Effector memory CD8-positive, alpha-beta T cell (primary cell): ENCODE measurements at regions not wholly inside any gene's neighbourhood (a gene's known extent, or its start where the extent isn't known, plus 50 kb on each side); places are given as distances from the start of the nearest gene placed in this dataset.
A peak's percentile ranks its signal among the peaks of the same experiment; 100 is the strongest.
"Not testable (repeated sequence)": the region's sequence is repeated elsewhere in the genome, so short reads cannot be mapped to it uniquely, and the experiment has no call there.

Experiments used
- ATAC-seq: fragments of 150-1000 bp; cut with Tn5 transposase; replicated peaks from 2 replicates; pipeline ENCODE4 v1.10.0; 2021; ENCODE audit warnings: mild to moderate bottlenecking, moderate library complexity
- DNase-seq, 3 experiments: peaks; one replicate each; pipeline ENCODE4 v3.0.0; 2021
- H3K27ac Mint-ChIP-seq, 2 donors: one replicate each; pipeline ENCODE4 v1.8.0; 2022; ENCODE audit warnings: mild to moderate bottlenecking in 2 of 2, mixed read lengths in 2 of 2, moderate library complexity in 2 of 2
- H3K27me3 Mint-ChIP-seq, 2 donors: one replicate each; pipeline ENCODE4 v1.8.0; 2022; ENCODE audit warnings: mixed read lengths in 2 of 2
- H3K36me3 Mint-ChIP-seq: one replicate; pipeline ENCODE4 v1.8.0; 2022; ENCODE audit warnings: mild to moderate bottlenecking, moderate library complexity, mixed read lengths; ENCODE audit not compliant: insufficient read depth
- H3K4me1 Mint-ChIP-seq, 2 donors: one replicate each; pipeline ENCODE4 v1.8.0; 2022; ENCODE audit warnings: low read depth in 2 of 2, mixed read lengths in 2 of 2
- H3K4me3 Mint-ChIP-seq, 2 donors: one replicate each; pipeline ENCODE4 v1.8.0; 2022; ENCODE audit warnings: mild to moderate bottlenecking in 2 of 2, mixed read lengths in 2 of 2, moderate library complexity in 2 of 2
- H3K9me3 Mint-ChIP-seq, 2 donors: one replicate each; pipeline ENCODE4 v1.8.0; 2022; ENCODE audit warnings: mixed read lengths in 2 of 2

- Mint-ChIP-seq H3K4me3 (peak overlapping the region; percentile 17 to 52), H3K9me3 (no peaks in the 10 kb centered on the region), H3K27me3 (no peaks in the 10 kb centered on the region), H3K4me1 (peaks cover 56 to 77% of the 10 kb centered on the region in 2 donors), H3K36me3 (peaks cover 10% of the 10 kb centered on the region), H3K27ac (peak overlapping the region; percentile 77 to 78)
- no peak for DNase-seq
- no peak for ATAC-seq
These were observed 79.1 kb downstream of the UTRN start for GRCh38 chr6:144364208-144364720.

DNA sequence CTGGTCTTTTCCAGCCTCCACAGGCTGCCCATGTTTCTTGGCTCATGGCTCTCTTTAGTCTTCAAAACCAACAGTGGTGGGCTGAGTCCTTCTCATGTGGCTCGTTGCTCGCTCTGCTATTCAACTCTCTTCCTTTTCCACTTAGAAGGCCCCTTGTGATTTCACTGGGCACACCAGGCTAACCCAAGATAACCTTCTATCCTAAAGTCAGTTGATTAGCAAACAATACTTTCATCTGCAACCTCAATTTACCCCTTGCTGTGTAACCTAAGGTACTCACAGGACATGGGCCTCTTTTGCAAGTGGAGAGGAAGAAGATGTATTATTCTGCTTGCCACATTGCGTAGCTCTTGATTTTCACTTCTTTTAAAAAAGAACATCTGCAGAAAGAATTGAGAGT is 79.6 kb downstream of the UTRN start:
- H3K4me1 Mint-ChIP-seq: peaks cover 58 to 75% of the 10 kb centered on the region in 2 donors

GRCh38 chr6:144365271-144365670 is 80.1 kb downstream of the UTRN start:
- Mint-ChIP-seq H3K36me3 (peaks cover 10% of the 10 kb centered on the region), H3K9me3 (no peaks in the 10 kb centered on the region), H3K27me3 (no peaks in the 10 kb centered on the region), H3K4me3 (no peak overlapping the region), H3K4me1 (peaks cover 60 to 75% of the 10 kb centered on the region in 2 donors), H3K27ac (peak overlapping the region in 1 of 2 donors; percentile 46)
- ATAC-seq (no peak), DNase-seq (no peak)

More for the DNA sequence above, 79.6 kb downstream of the UTRN start:
- peak overlapping the region; percentile 17 to 52 for H3K4me3 Mint-ChIP-seq
- ATAC-seq (no peak), DNase-seq (no peak)
- H3K27me3 Mint-ChIP-seq: no peaks in the 10 kb centered on the region
- no peaks in the 10 kb centered on the region for H3K9me3 Mint-ChIP-seq
- peaks cover 10% of the 10 kb centered on the region for H3K36me3 Mint-ChIP-seq
- peak overlapping the region; percentile 77 to 78 for H3K27ac Mint-ChIP-seq

DNA sequence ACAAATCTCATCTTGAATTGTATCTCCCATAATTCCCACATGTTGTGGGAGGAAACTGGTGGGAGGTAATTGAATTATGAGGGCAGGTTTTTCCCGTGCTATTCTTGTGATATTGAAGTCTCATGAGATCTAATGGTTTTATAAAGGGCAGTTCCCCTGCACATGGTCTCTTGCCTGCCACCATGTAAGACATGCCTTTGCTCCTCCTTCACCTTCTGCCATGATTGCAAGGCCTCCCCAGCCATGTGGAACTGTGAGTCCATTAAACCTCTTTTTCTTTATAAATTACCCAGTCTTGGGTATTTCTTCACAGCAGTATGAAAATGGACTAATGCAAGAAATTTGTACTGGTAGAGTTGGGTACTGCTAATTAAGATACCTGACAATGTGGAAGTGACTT is 84.6 kb downstream of the UTRN start:
- Mint-ChIP-seq H3K4me1 (peaks cover 43 to 63% of the 10 kb centered on the region in 2 donors), H3K36me3 (peaks cover 11% of the 10 kb centered on the region), H3K27ac (peak overlapping the region; percentile 16 to 74)
- not testable (repeated sequence) for DNase-seq, H3K4me3 Mint-ChIP-seq, ATAC-seq, H3K9me3 Mint-ChIP-seq, H3K27me3 Mint-ChIP-seq

DNA sequence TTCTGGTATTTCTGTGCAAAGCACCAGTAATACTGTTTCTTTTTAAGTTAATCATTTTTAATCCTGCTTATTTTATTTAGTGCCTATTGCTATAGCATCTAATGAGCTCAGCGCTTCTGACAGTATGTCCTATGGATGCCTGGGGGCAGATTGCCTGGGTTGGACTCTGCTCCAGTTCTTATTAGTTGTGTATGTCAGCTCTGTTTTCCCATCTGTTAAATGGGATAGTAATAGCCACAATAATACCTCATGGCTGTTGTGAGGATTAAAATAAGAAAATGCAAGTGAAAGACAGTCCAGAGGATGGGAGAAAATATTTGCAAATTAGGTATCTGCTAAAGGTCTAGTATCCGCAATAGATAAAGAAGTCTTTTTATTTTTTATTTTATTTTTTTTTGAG is 87.0 kb downstream of the UTRN start:
- Mint-ChIP-seq H3K4me3 (no peak overlapping the region), H3K27ac (peak overlapping the region in 1 of 2 donors; percentile 36), H3K36me3 (peaks cover 11% of the 10 kb centered on the region), H3K27me3 (no peaks in the 10 kb centered on the region), H3K9me3 (no peaks in the 10 kb centered on the region), H3K4me1 (peaks cover 38 to 61% of the 10 kb centered on the region in 2 donors)
- no peak for DNase-seq
- no peak for ATAC-seq

DNA sequence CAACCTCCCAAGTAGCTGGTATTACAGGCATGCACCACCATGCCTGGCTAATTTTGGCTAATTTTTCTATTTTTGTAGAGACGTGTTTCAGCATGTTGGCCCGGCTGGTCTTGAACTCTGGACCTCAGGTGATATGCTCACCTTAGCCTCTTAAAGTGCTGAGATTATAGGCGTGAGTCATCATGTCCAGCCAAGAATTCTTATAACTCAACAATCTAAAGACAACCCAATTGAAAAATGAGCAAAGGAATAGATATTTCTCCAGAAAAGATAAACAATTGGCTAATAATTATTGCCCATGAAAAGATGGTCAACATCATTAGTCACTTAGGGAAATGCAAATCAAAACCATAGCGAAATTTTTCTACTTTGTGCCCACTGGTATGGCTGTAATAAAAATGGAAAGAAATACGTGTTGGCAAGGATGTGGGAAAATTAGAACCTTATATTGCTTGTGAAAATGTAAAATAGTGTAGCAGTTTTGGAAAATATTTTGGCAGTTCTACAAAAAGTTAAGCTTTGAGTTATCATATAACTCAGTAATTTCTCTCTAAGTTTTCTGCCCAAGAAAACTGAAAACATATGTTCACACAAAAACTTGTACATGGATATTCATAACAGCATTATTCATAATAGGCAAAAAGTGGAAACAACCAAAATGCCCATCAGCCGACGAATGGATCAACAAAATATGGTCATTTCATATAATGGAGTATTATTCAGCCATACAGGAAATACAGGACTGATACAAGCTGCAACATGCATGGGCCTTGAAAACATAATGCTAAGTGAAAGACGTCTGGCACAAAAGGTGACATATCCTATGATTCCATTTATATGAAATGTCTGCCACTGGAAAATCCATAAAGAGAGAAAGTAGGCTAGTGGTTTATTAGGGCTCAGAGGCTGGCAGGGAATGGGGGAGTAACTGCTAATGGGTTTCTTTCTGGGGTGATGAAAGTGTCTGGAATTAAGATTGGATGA is 87.8 kb downstream of the UTRN start:
- Mint-ChIP-seq H3K9me3 (no peaks in the 10 kb centered on the region), H3K36me3 (peaks cover 11% of the 10 kb centered on the region), H3K27me3 (no peaks in the 10 kb centered on the region), H3K4me3 (no peak overlapping the region), H3K4me1 (peaks cover 36 to 66% of the 10 kb centered on the region in 2 donors), H3K27ac (peak overlapping the region in 1 of 2 donors; percentile 36)
- ATAC-seq (no peak), DNase-seq (no peak)

DNA sequence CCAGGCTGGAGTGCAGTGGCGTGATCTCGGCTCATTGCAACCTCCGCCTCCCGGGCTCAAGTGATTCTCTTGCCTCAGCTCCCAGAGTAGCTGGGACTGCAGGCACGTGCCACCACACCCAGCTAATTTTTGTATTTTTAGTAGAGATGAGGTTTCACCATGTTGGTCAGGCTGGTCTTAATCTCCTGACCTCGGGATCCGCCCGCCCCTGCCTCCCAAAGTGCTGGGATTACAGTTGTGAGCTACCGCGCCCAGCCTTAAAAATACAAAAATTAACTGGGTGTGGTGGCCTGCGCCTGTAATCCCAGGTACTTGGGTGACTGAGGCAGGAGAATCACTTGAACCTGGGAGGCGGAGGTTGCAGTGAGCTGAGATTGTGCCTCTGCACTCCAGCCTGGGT is 89.4 kb downstream of the UTRN start:
- not testable (repeated sequence) for H3K27me3 Mint-ChIP-seq, H3K4me3 Mint-ChIP-seq, ATAC-seq, H3K36me3 Mint-ChIP-seq, H3K27ac Mint-ChIP-seq, DNase-seq, H3K9me3 Mint-ChIP-seq
- peaks cover 45 to 71% of the 10 kb centered on the region in 2 donors for H3K4me1 Mint-ChIP-seq

DNA sequence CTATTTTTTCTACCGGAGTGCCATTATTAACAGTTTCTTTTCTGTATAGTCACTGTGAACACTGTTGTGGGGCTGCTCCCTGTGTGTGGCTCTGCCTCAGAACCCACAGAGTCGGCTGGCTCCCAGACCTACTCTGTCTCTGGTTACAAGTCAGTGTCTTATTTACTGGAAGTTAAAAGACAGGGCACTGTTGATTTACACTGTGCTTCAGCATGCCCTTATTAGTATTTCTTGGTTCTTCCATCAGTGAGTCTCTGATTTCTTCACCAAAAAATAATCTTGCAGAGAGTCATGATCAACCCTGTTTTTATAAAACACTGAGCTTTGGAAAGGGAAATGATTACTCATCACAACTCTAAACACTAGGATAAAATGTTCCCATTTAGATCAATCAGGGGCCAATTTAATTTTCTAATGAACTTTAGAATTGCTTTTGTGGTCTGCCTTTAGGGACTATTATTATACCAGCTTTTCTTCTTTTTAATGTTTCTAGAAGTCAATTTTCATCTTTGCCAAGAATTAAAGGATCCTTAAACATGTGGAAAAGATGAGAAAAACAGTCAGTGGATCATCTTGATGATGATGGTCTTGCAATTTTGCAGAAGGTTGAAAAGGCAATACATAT is 92.6 kb downstream of the UTRN start:
- Mint-ChIP-seq H3K4me1 (peaks cover 38 to 66% of the 10 kb centered on the region in 2 donors), H3K9me3 (peaks cover 0 to 1% of the 10 kb centered on the region in 2 donors), H3K4me3 (peak overlapping the region; percentile 1 to 26), H3K36me3 (peaks cover 8% of the 10 kb centered on the region), H3K27me3 (no peaks in the 10 kb centered on the region), H3K27ac (peak overlapping the region; percentile 4 to 54)
- ATAC-seq (peak; percentile 36), DNase-seq (no peak)

DNA sequence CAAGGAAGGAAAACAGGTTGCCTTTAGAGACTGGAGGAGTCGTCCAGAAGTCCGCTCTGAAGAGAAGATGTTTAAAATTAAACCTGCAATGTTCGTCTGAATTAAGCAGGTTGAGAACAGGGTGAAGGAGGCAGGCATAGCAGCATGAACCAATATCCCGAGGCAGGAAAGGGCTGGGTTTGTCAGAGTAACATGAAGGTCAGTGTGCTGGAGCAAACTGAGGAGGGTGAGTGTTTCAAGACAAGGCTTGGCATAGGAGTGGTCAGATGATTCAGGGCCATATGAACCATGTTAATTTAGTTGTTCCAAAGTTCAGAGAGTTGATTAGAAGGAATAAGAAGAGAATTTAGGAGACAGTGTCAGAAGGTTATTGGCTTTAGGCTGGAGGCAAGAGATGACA is 93.3 kb downstream of the UTRN start:
- H3K4me1 Mint-ChIP-seq: peaks cover 32 to 67% of the 10 kb centered on the region in 2 donors
- H3K27ac Mint-ChIP-seq: peak overlapping the region; percentile 4 to 54
- H3K9me3 Mint-ChIP-seq: peaks cover 0 to 1% of the 10 kb centered on the region in 2 donors
- H3K27me3 Mint-ChIP-seq: no peaks in the 10 kb centered on the region
- DNase-seq (no peak), ATAC-seq (no peak)
- H3K36me3 Mint-ChIP-seq: peaks cover 6% of the 10 kb centered on the region
- H3K4me3 Mint-ChIP-seq: peak overlapping the region; percentile 1 to 24

DNA sequence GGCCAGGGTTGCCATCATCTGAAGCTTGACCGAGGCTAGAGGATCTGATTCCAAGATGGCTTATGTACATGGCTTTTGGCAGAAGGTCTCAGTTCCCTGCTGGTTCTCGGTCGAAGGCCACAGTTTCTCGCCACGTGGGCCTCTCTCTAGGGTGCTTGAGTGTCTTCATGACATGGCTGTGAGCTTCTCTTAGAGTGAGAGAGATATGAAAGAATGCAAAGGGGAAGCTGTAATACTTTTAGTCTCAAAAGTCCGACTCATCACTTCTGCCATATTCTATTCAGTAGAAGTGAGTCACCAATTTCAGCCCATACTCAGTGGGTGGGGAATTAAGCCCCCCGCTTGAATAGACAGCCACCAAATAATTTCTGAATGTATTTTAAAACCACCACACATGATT is 94.2 kb downstream of the UTRN start:
- Mint-ChIP-seq H3K27ac (peak overlapping the region in 1 of 2 donors; percentile 70), H3K36me3 (peaks cover 7% of the 10 kb centered on the region), H3K4me3 (peak overlapping the region in 1 of 2 donors; percentile 51), H3K9me3 (peaks cover 0 to 1% of the 10 kb centered on the region in 2 donors), H3K27me3 (no peaks in the 10 kb centered on the region), H3K4me1 (peaks cover 37 to 69% of the 10 kb centered on the region in 2 donors)
- DNase-seq: no peak
- ATAC-seq: no peak

DNA sequence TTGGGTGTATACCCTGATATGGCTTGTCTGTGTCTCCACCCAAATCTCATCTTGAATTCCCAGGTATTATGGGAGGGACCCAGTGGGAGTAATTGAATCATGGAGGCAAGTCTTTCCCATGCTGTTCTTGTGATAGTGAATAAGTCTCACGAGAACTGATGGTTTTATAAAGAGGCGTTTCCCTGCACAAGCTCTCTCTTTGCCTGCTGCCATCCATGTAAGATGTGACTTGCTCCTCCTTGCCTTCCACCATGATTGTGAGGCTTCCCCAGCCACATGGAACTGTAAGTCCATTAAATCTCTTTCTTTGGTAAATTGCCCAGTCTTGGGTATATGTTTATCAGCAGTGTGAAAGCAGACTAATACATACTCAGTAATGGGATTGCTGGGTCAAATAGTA is 96.4 kb downstream of the UTRN start:
- ATAC-seq, H3K4me3 Mint-ChIP-seq, H3K36me3 Mint-ChIP-seq, DNase-seq, H3K9me3 Mint-ChIP-seq, H3K27me3 Mint-ChIP-seq: not testable (repeated sequence)
- Mint-ChIP-seq H3K27ac (peak overlapping the region in 1 of 2 donors; percentile 10), H3K4me1 (peaks cover 38 to 69% of the 10 kb centered on the region in 2 donors)

DNA sequence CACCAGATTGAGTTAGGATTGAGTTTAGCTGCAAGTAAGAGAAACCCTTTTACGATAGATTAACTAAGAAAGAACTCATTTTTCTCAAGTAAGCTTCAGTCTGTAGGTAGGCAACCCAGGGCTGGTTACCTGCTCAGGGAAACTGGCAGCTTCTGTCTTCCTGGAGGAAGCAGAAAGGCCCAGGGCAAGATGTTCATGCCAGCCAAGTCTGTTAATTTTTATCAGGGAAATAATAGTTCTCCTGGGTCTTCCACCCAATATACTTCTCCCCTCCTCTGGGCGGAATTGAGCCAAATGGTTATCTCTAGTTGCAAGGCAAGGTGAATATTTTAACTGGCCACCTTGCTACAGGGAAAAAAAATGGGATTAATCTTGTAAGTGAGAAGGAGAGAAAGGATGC is 98.2 kb downstream of the UTRN start:
- Mint-ChIP-seq H3K27ac (peak overlapping the region; percentile 33 to 53), H3K9me3 (peaks cover 0 to 1% of the 10 kb centered on the region in 2 donors), H3K27me3 (no peaks in the 10 kb centered on the region), H3K4me1 (peaks cover 35 to 66% of the 10 kb centered on the region in 2 donors), H3K4me3 (no peak overlapping the region), H3K36me3 (peaks cover 11% of the 10 kb centered on the region)
- DNase-seq (no peak), ATAC-seq (no peak)

DNA sequence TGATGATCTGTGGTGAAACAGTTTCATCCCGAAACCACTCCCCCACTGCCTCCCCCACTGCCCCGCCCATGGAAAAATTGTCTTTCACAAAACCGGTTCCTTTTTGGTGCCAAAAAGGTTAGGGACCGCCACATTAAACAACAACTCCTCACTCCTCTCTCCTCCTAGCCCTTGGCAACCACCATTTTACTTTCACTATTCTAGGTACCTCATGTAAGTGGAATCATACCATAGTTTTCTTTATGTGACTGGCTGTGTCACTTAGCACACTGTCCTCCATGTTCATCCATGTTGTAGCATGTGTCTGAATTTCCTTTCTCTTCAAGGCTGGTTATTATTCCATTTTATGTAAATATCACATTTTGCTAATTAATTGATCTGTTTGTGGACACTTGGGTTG is 99.3 kb downstream of the UTRN start:
- ATAC-seq (no peak), DNase-seq (no peak)
- Mint-ChIP-seq H3K4me3 (peak overlapping the region in 1 of 2 donors; percentile 45), H3K27ac (peak overlapping the region in 1 of 2 donors; percentile 56), H3K4me1 (peaks cover 34 to 67% of the 10 kb centered on the region in 2 donors), H3K27me3 (no peaks in the 10 kb centered on the region), H3K36me3 (peaks cover 11% of the 10 kb centered on the region), H3K9me3 (peaks cover 0 to 1% of the 10 kb centered on the region in 2 donors)
